GM12878 (cell line): ENCODE measurements at regions not wholly inside any gene's neighbourhood (a gene's known extent, or its start where the extent isn't known, plus 50 kb on each side); places are given as distances from the start of the nearest gene placed in this dataset.

Experiments used
- ASH2L ChIP-seq: fragments of 300-600, 200-600 bp; sonication (generic); IDR thresholded peaks from 2 replicates; pipeline ENCODE4 v1.6.1; 2017; ENCODE audit warnings: low read depth, mild to moderate bottlenecking, borderline replicate concordance
- BACH1 ChIP-seq: fragments of 450-650 bp; IDR thresholded peaks from 2 replicates; pipeline ENCODE4 v1.6.1; 2017; ENCODE audit warnings: mild to moderate bottlenecking, borderline replicate concordance
- CREM ChIP-seq: IDR thresholded peaks from 2 replicates; pipeline ENCODE4 v1.6.1; 2014; ENCODE audit warnings: antibody characterized with exemption, low read depth
- ETV6 ChIP-seq, 2 experiments: fragments of 450-650 bp in 1 of 2; IDR thresholded peaks in 1 of 2; conservative IDR thresholded peaks in 1 of 2; 2 replicates each; pipeline ENCODE4 v1.6.1; 2014; ENCODE audit warnings: antibody characterized with exemption in 1 of 2, borderline replicate concordance in 1 of 2, low read depth in 1 of 2, mild to moderate bottlenecking in 1 of 2, moderate library complexity in 1 of 2
- GABPA ChIP-seq: IDR thresholded peaks from 2 replicates; pipeline ENCODE4 v1.6.1; 2014; ENCODE audit warnings: antibody characterized with exemption, low read depth, mild to moderate bottlenecking, inconsistent platforms
- GATAD2B ChIP-seq: fragments of 450-650 bp; conservative IDR thresholded peaks from 2 replicates; pipeline ENCODE4 v1.6.1; 2017; ENCODE audit warnings: low read depth, mild to moderate bottlenecking, moderate library complexity
- HCFC1 ChIP-seq: fragments of 150-350 bp; IDR thresholded peaks from 2 replicates; pipeline ENCODE4 v1.6.1; 2014; ENCODE audit warnings: low read length
- IKZF1 ChIP-seq: fragments of 450-650 bp; conservative IDR thresholded peaks from 2 replicates; pipeline ENCODE4 v1.6.1; 2017; ENCODE audit warnings: antibody characterized with exemption, mild to moderate bottlenecking
- MEF2A ChIP-seq: IDR thresholded peaks from 2 replicates; pipeline ENCODE4 v1.6.1; 2011; ENCODE audit warnings: low read depth, mild to moderate bottlenecking, low read length, moderate library complexity; ENCODE audit not compliant: insufficient read depth
- MTA3 ChIP-seq: IDR thresholded peaks from 2 replicates; pipeline ENCODE4 v1.6.1; 2012; ENCODE audit warnings: low read length, inconsistent platforms, borderline replicate concordance
- NFIC ChIP-seq: IDR thresholded peaks from 2 replicates; pipeline ENCODE4 v1.6.1; 2012; ENCODE audit warnings: low read depth, mild to moderate bottlenecking, inconsistent platforms, low read length, moderate library complexity
- PAX5 ChIP-seq: IDR thresholded peaks from 2 replicates; pipeline ENCODE4 v1.6.1; 2011; ENCODE audit warnings: low read depth, low read length, borderline replicate concordance
- PAX8 ChIP-seq: fragments of 450-650 bp; IDR thresholded peaks from 2 replicates; pipeline ENCODE4 v1.6.1; 2017; ENCODE audit warnings: mild to moderate bottlenecking, moderate library complexity
- RBBP5 ChIP-seq: fragments of 200-600 bp; sonication (generic); conservative IDR thresholded peaks from 2 replicates; pipeline ENCODE4 v1.6.1; 2016
- SIX5 ChIP-seq: IDR thresholded peaks from 2 replicates; pipeline ENCODE4 v1.6.1; 2011; ENCODE audit warnings: mild to moderate bottlenecking, low read depth, low read length, moderate library complexity; ENCODE audit not compliant: severe bottlenecking
- SMC3 ChIP-seq: IDR thresholded peaks from 2 replicates; pipeline ENCODE4 v1.6.1; 2011; ENCODE audit warnings: low read length, improper control_type of control experiment, borderline replicate concordance
- SREBF2 ChIP-seq: IDR thresholded peaks from 2 replicates; pipeline ENCODE4 v1.6.1; 2012; ENCODE audit warnings: mild to moderate bottlenecking, low read length
- SUPT20H ChIP-seq: IDR thresholded peaks from 2 replicates; pipeline ENCODE4 v1.6.1; 2011; ENCODE audit warnings: low read depth, mild to moderate bottlenecking, low read length, moderate library complexity, borderline replicate concordance; ENCODE audit not compliant: control insufficient read depth
- TCF12 ChIP-seq: IDR thresholded peaks from 2 replicates; pipeline ENCODE4 v1.6.1; 2011; ENCODE audit warnings: low read depth, mild to moderate bottlenecking, low read length
- TF ChIP-seq, protein P1 (sequence below): IDR thresholded peaks from 2 replicates; pipeline ENCODE4 v1.6.1; 2012; ENCODE audit warnings: mild to moderate bottlenecking, low read depth, low read length
- TF ChIP-seq, protein P2 (sequence below): fragments of 450-650 bp; IDR thresholded peaks from 2 replicates; pipeline ENCODE4 v1.6.1; 2017; ENCODE audit warnings: mild to moderate bottlenecking
- TF ChIP-seq, protein P3 (sequence below): fragments of 450-650 bp; IDR thresholded peaks from 2 replicates; pipeline ENCODE4 v1.6.1; 2017; ENCODE audit warnings: borderline replicate concordance
- TF ChIP-seq, protein P4 (sequence below): fragments of 150-350 bp; IDR thresholded peaks from 2 replicates; pipeline ENCODE4 v1.6.1; 2014; ENCODE audit warnings: mild to moderate bottlenecking, low read depth, low read length

DNA sequence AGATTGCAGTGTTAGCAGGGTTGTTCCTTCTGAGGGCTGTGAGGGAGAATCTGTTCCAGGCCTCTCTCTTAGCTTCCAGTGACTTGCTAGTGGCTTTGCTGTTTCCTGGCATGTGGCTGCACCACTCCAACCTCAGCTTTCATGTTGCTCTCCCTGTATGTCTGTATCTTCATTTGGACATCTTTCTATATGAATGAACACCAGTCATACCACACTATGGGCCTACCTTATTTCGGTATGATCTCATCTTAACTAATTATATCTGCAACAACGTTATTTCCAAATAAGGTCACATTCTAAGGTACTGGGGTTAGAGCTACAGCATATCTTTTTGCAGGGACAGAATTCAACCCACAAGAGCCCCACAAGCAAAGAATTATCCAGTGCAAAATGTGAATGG, 356.7 kb upstream of the UMPS start (continued):
- TF ChIP-seq RBBP5 (no peak), ASH2L (no peak), CREM (peak; percentile 69; the same call in 1 of the 2 replicates), PAX8 (no peak), SMC3 (no peak), NFIC (peak; percentile 94), GATAD2B (no peak), PAX5 (peak; percentile 61; the same call in 1 of the 2 replicates), MTA3 (peak; percentile 86; the same call in 1 of the 2 replicates), SIX5 (no peak), HCFC1 (no peak), SUPT20H (no peak), IKZF1 (peak; percentile 64), TCF12 (peak; percentile 51), BACH1 (no peak), GABPA (peak; percentile 53; the same call in 1 of the 2 replicates), SREBF2 (no peak), MEF2A (peak; percentile 91), ETV6 (conservative IDR thresholded peaks at IDR 0.05 in 1 of 2, IDR thresholded peaks at IDR 0.05 in 1 of 2; ENCODE audit: borderline replicate concordance in 1 of 2, low read depth in 1 of 2) (peak in 1 of 2 experiments; percentile 72; a peak in 2 of 4 replicates)
- TF ChIP-seq, protein P1, sequence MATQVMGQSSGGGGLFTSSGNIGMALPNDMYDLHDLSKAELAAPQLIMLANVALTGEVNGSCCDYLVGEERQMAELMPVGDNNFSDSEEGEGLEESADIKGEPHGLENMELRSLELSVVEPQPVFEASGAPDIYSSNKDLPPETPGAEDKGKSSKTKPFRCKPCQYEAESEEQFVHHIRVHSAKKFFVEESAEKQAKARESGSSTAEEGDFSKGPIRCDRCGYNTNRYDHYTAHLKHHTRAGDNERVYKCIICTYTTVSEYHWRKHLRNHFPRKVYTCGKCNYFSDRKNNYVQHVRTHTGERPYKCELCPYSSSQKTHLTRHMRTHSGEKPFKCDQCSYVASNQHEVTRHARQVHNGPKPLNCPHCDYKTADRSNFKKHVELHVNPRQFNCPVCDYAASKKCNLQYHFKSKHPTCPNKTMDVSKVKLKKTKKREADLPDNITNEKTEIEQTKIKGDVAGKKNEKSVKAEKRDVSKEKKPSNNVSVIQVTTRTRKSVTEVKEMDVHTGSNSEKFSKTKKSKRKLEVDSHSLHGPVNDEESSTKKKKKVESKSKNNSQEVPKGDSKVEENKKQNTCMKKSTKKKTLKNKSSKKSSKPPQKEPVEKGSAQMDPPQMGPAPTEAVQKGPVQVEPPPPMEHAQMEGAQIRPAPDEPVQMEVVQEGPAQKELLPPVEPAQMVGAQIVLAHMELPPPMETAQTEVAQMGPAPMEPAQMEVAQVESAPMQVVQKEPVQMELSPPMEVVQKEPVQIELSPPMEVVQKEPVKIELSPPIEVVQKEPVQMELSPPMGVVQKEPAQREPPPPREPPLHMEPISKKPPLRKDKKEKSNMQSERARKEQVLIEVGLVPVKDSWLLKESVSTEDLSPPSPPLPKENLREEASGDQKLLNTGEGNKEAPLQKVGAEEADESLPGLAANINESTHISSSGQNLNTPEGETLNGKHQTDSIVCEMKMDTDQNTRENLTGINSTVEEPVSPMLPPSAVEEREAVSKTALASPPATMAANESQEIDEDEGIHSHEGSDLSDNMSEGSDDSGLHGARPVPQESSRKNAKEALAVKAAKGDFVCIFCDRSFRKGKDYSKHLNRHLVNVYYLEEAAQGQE: no peak
- TF ChIP-seq, protein P2, sequence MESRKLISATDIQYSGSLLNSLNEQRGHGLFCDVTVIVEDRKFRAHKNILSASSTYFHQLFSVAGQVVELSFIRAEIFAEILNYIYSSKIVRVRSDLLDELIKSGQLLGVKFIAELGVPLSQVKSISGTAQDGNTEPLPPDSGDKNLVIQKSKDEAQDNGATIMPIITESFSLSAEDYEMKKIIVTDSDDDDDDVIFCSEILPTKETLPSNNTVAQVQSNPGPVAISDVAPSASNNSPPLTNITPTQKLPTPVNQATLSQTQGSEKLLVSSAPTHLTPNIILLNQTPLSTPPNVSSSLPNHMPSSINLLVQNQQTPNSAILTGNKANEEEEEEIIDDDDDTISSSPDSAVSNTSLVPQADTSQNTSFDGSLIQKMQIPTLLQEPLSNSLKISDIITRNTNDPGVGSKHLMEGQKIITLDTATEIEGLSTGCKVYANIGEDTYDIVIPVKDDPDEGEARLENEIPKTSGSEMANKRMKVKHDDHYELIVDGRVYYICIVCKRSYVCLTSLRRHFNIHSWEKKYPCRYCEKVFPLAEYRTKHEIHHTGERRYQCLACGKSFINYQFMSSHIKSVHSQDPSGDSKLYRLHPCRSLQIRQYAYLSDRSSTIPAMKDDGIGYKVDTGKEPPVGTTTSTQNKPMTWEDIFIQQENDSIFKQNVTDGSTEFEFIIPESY: no peak
- TF ChIP-seq, protein P3, sequence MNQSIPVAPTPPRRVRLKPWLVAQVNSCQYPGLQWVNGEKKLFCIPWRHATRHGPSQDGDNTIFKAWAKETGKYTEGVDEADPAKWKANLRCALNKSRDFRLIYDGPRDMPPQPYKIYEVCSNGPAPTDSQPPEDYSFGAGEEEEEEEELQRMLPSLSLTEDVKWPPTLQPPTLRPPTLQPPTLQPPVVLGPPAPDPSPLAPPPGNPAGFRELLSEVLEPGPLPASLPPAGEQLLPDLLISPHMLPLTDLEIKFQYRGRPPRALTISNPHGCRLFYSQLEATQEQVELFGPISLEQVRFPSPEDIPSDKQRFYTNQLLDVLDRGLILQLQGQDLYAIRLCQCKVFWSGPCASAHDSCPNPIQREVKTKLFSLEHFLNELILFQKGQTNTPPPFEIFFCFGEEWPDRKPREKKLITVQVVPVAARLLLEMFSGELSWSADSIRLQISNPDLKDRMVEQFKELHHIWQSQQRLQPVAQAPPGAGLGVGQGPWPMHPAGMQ: no peak
- TF ChIP-seq, protein P4, sequence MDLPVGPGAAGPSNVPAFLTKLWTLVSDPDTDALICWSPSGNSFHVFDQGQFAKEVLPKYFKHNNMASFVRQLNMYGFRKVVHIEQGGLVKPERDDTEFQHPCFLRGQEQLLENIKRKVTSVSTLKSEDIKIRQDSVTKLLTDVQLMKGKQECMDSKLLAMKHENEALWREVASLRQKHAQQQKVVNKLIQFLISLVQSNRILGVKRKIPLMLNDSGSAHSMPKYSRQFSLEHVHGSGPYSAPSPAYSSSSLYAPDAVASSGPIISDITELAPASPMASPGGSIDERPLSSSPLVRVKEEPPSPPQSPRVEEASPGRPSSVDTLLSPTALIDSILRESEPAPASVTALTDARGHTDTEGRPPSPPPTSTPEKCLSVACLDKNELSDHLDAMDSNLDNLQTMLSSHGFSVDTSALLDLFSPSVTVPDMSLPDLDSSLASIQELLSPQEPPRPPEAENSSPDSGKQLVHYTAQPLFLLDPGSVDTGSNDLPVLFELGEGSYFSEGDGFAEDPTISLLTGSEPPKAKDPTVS: no peak
